CD14-positive monocyte (primary cell): ENCODE measurements at regions not wholly inside any gene's neighbourhood (a gene's known extent, or its start where the extent isn't known, plus 50 kb on each side); places are given as distances from the start of the nearest gene placed in this dataset.

Experiments used
- DNase-seq, 3 donors: peaks; one replicate each; pipeline ENCODE4 v3.0.0-alpha.2; 2011 to 2022
- H2AFZ ChIP-seq: 2 replicates; pipeline ENCODE4 v1.6.0; 2012; ENCODE audit warnings: mild to moderate bottlenecking, low read depth, low read length, inconsistent platforms; ENCODE audit not compliant: insufficient read depth, poor library complexity, severe bottlenecking
- H3K27ac ChIP-seq, 2 donors: 1 replicate in 1 of 2; 2 replicates in 1 of 2; pipeline ENCODE4 v1.5.1; 2012 to 2013; ENCODE audit warnings: low read length in 2 of 2, control low read depth in 1 of 2, inconsistent platforms in 1 of 2, low read depth in 1 of 2, mild to moderate bottlenecking in 1 of 2
- H3K27me3 ChIP-seq, 2 donors: one replicate each; pipeline versions ENCODE4 v1.6.0 to v1.6.1; 2011 to 2013; ENCODE audit warnings: low read length in 2 of 2; ENCODE audit not compliant: control insufficient read depth in 2 of 2, insufficient read depth in 2 of 2
- H3K36me3 ChIP-seq, 2 donors: replicated peaks in 1 of 2; 1 replicate in 1 of 2; 2 replicates in 1 of 2; pipeline versions ENCODE4 v1.5.1 to v1.6.1; 2012 to 2013; ENCODE audit warnings: low read length in 2 of 2, control low read depth in 1 of 2, inconsistent platforms in 1 of 2, mild to moderate bottlenecking in 1 of 2; ENCODE audit not compliant: insufficient read depth in 2 of 2, control insufficient read depth in 1 of 2
- H3K4me1 ChIP-seq, 2 donors: 1 replicate in 1 of 2; 2 replicates in 1 of 2; pipeline versions ENCODE4 v1.5.1 to v1.6.1; 2012 to 2013; ENCODE audit warnings: low read length in 2 of 2, control low read depth in 1 of 2, inconsistent platforms in 1 of 2, mild to moderate bottlenecking in 1 of 2, moderate library complexity in 1 of 2; ENCODE audit not compliant: insufficient read depth in 2 of 2, control insufficient read depth in 1 of 2
- H3K4me2 ChIP-seq: replicated peaks from 2 replicates; pipeline ENCODE3; 2012; ENCODE audit warnings: low read length, moderate library complexity, mild to moderate bottlenecking; ENCODE audit not compliant: poor library complexity, severe bottlenecking; ENCODE audit errors: extremely low read depth
- H3K4me3 ChIP-seq, 3 experiments: fragments of 200-600 bp in 1 of 3; sonication (generic) in 1 of 3; replicated peaks in 1 of 3; 1 replicate in 2 of 3; 2 replicates in 1 of 3; pipeline ENCODE4 v1.5.1; 2011 to 2013; ENCODE audit warnings: low read length in 3 of 3, mild to moderate bottlenecking in 3 of 3, control low read depth in 2 of 3, low read depth in 2 of 3, inconsistent platforms in 1 of 3, moderate library complexity in 1 of 3
- H3K79me2 ChIP-seq: 2 replicates; pipeline ENCODE4 v1.6.0; 2012; ENCODE audit warnings: mild to moderate bottlenecking, control low read depth, inconsistent platforms, low read length, moderate library complexity; ENCODE audit not compliant: insufficient read depth
- H3K9ac ChIP-seq: 2 replicates; pipeline ENCODE4 v1.6.0; 2017; ENCODE audit warnings: low read length, mild to moderate bottlenecking; ENCODE audit not compliant: insufficient read depth, poor library complexity, severe bottlenecking
- H3K9me3 ChIP-seq, 2 donors: replicated peaks in 1 of 2; 1 replicate in 1 of 2; 2 replicates in 1 of 2; pipeline versions ENCODE4 v1.5.1 to v1.6.1; 2012 to 2013; ENCODE audit warnings: low read length in 2 of 2, control low read depth in 1 of 2; ENCODE audit not compliant: control insufficient read depth in 1 of 2, insufficient read depth in 1 of 2
- H4K20me1 ChIP-seq: 2 replicates; pipeline ENCODE4 v1.6.0; 2012; ENCODE audit warnings: mild to moderate bottlenecking, low read length, control low read depth, moderate library complexity; ENCODE audit not compliant: insufficient read depth
- H3K27ac Mint-ChIP-seq, 7 donors: one replicate each; pipeline ENCODE4 v1.8.0; 2020; ENCODE audit warnings: mild to moderate bottlenecking in 7 of 7, mixed read lengths in 7 of 7, moderate library complexity in 6 of 7, inconsistent platforms in 2 of 7
- H3K27me3 Mint-ChIP-seq, 3 donors: one replicate each; pipeline ENCODE4 v1.8.0; 2021 to 2022; ENCODE audit warnings: low read depth in 3 of 3, mild to moderate bottlenecking in 3 of 3, mixed read lengths in 3 of 3, moderate library complexity in 3 of 3, inconsistent platforms in 1 of 3
- H3K36me3 Mint-ChIP-seq, 2 donors: one replicate each; pipeline ENCODE4 v1.8.0; 2020; ENCODE audit warnings: mixed read lengths in 2 of 2, inconsistent platforms in 1 of 2, mild to moderate bottlenecking in 1 of 2
- H3K4me1 Mint-ChIP-seq: one replicate; pipeline ENCODE4 v1.8.0; 2020; ENCODE audit warnings: mild to moderate bottlenecking, mixed read lengths
- H3K4me3 Mint-ChIP-seq, 2 donors: one replicate each; pipeline ENCODE4 v1.8.0; 2020; ENCODE audit warnings: mild to moderate bottlenecking in 2 of 2, mixed read lengths in 2 of 2, moderate library complexity in 1 of 2
- H3K9me3 Mint-ChIP-seq, 7 donors: one replicate each; pipeline ENCODE4 v1.8.0; 2020 to 2022; ENCODE audit warnings: mixed read lengths in 7 of 7, mild to moderate bottlenecking in 6 of 7, moderate library complexity in 6 of 7, inconsistent platforms in 2 of 7
- CTCF ChIP-seq: fragments of 200-600 bp; IDR thresholded peaks from one replicate; pipeline ENCODE4 v1.8.0; 2022; ENCODE audit warnings: antibody characterized with exemption, mild to moderate bottlenecking
- WGBS: methylation state at CpG from one replicate; pipeline ENCODE4 v1.1.5; 2013; ENCODE audit warnings: missing lambda C conversion rate; ENCODE audit not compliant: insufficient coverage; 5-methylcytosine and 5-hydroxymethylcytosine counted together
- intact Hi-C, 2 donors: fragments of 100-400 bp; cut with micrococcal nuclease; formaldehyde crosslinking; loops; one replicate each; pipeline versions ENCODE4 v1.15.0 to v1.15.1; 2023

GRCh38 chr16:48044117-48044516 is 111.7 kb downstream of the ABCC12 start:
- Histone ChIP-seq H3K27me3 (peaks cover 0 to 2% of the 10 kb centered on the region in 2 donors), H3K9ac (no peak overlapping the region), H3K36me3 (no peaks in the 10 kb centered on the region), H4K20me1 (no peaks in the 10 kb centered on the region), H3K9me3 (no peaks in the 10 kb centered on the region), H3K4me3 (no peak overlapping the region), H2AFZ (no peak overlapping the region), H3K4me2 (no peak overlapping the region), H3K4me1 (no peaks in the 10 kb centered on the region), H3K27ac (no peak overlapping the region), H3K79me2 (no peaks in the 10 kb centered on the region)
- Mint-ChIP-seq H3K9me3 (peaks cover 0 to 2% (median 0%) of the 10 kb centered on the region in 7 donors), H3K36me3 (no peaks in the 10 kb centered on the region), H3K4me3 (no peak overlapping the region), H3K4me1 (no peaks in the 10 kb centered on the region), H3K27me3 (peaks cover 6 to 11% (median 9%) of the 10 kb centered on the region in 3 donors), H3K27ac (no peak overlapping the region)
- TF ChIP-seq CTCF = no peak
- DNase-seq = no peak
- 95% methylated on average over 1 of the region's 1 CpG for WGBS
- intact Hi-C loops = no loop called here

- Histone ChIP-seq H3K9ac (no peak overlapping the region), H3K4me3 (no peak overlapping the region), H4K20me1 (no peaks in the 10 kb centered on the region), H3K27me3 (peaks cover 0 to 2% of the 10 kb centered on the region in 2 donors), H3K4me2 (no peak overlapping the region), H2AFZ (no peak overlapping the region), H3K36me3 (no peaks in the 10 kb centered on the region), H3K27ac (no peak overlapping the region), H3K79me2 (no peaks in the 10 kb centered on the region), H3K4me1 (no peaks in the 10 kb centered on the region), H3K9me3 (no peaks in the 10 kb centered on the region)
- H3K27me3 Mint-ChIP-seq = peaks cover 4% of the 10 kb centered on the region in 3 donors
- TF ChIP-seq CTCF = no peak
- H3K36me3 Mint-ChIP-seq = no peaks in the 10 kb centered on the region
- H3K9me3 Mint-ChIP-seq = peaks cover 0 to 2% (median 0%) of the 10 kb centered on the region in 7 donors
- no peak overlapping the region for H3K27ac Mint-ChIP-seq
- DNase-seq = no peak
- H3K4me3 Mint-ChIP-seq = no peak overlapping the region
- intact Hi-C loops = no loop called here
- WGBS = 68% methylated on average over 8 of the region's 10 CpGs
- H3K4me1 Mint-ChIP-seq = no peaks in the 10 kb centered on the region
Observed at GRCh38 chr16:48041981-48042421, 113.8 kb downstream of the ABCC12 start.
